GM12878 (cell line): ENCODE measurements at regions not wholly inside any gene's neighbourhood (a gene's known extent, or its start where the extent isn't known, plus 50 kb on each side); places are given as distances from the start of the nearest gene placed in this dataset.

ENCODE experiments used
- ATAC-seq: fragments of 200-7000 bp; cut with Tn5 transposase; 3 replicates; pipeline ENCODE4 v1.9.1; 2020; ENCODE audit warnings: mild to moderate bottlenecking, moderate library complexity
- BruUV-seq: library from RNA; stranded (reverse); fragments of 400-500 nt; replicated peaks from 2 replicates; lab custom pipeline; 2021; lab: Mats Ljungman, UMichigan
- CTCF ChIA-PET: fragments of 300-600 bp; sonication (Branson Sonifier 250); formaldehyde crosslinking; extraction: SDS; loops from one replicate; lab custom pipeline; 2021; ENCODE audit warnings: inconsistent platforms; lab: Yijun Ruan, JAX
- POLR2A ChIA-PET: fragments of 350-600 bp; formaldehyde crosslinking; extraction: SDS; loops from one replicate; lab custom pipeline; 2021; ENCODE audit warnings: inconsistent platforms; lab: Charles Lee
- RAD21 ChIA-PET: fragments of 300-600 bp; sonication (Branson Sonifier 250); formaldehyde crosslinking; loops from one replicate; lab custom pipeline; 2023; ENCODE audit warnings: antibody characterized with exemption; ENCODE audit not compliant: unreplicated experiment; lab: Charles Lee
- SMC1A ChIA-PET: fragments of 300-600 bp; sonication (Branson Sonifier 250); formaldehyde crosslinking; loops from one replicate; lab custom pipeline; 2023; ENCODE audit not compliant: unreplicated experiment, uncharacterized antibody; lab: Charles Lee
- DNase-seq: peaks from one replicate; pipeline ENCODE4 v3.0.0-alpha.2; 2011; ENCODE audit warnings: low read depth, low spot score
- FAIRE-seq: peaks from 3 replicates; lab custom pipeline; 2011; peaks lifted over from hg19 to GRCh38; lab: Jason Lieb, UNC
- H2AFZ ChIP-seq: 2 replicates; pipeline ENCODE4 v1.6.0; 2011; ENCODE audit warnings: low read depth, low read length, control low read depth; ENCODE audit not compliant: control insufficient read depth
- H3K27ac ChIP-seq: 2 replicates; pipeline ENCODE4 v1.5.1; 2011; ENCODE audit warnings: control low read depth; ENCODE audit not compliant: control insufficient read depth, insufficient read depth
- H3K27me3 ChIP-seq, 2 experiments: replicated peaks in 1 of 2; 2 replicates each; pipeline versions ENCODE4 v1.6.0 to v1.6.1; 2011; ENCODE audit warnings: low read length in 1 of 2; ENCODE audit not compliant: control insufficient read depth in 2 of 2, insufficient read depth in 2 of 2
- H3K36me3 ChIP-seq, 2 experiments: 2 replicates each; pipeline ENCODE4 v1.5.1; 2011; ENCODE audit warnings: low read length in 1 of 2; ENCODE audit not compliant: control insufficient read depth in 2 of 2, insufficient read depth in 2 of 2
- H3K4me1 ChIP-seq: 2 replicates; pipeline ENCODE4 v1.6.1; 2011; ENCODE audit warnings: mild to moderate bottlenecking, low read length, moderate library complexity, mixed read lengths; ENCODE audit not compliant: control insufficient read depth, insufficient read depth
- H3K4me2 ChIP-seq: 2 replicates; pipeline ENCODE4 v1.6.0; 2011; ENCODE audit warnings: control low read depth; ENCODE audit not compliant: control insufficient read depth, insufficient read depth
- H3K4me3 ChIP-seq: fragments of 200-600 bp; sonication (generic); 2 replicates; pipeline ENCODE4 v1.5.1; 2016
- H3K79me2 ChIP-seq: 2 replicates; pipeline ENCODE4 v1.6.0; 2011; ENCODE audit warnings: low read length; ENCODE audit not compliant: control insufficient read depth, insufficient read depth
- H3K9ac ChIP-seq: 2 replicates; pipeline ENCODE4 v1.8.0; 2011; ENCODE audit warnings: low read length, control low read depth, mixed read lengths; ENCODE audit not compliant: control insufficient read depth, insufficient read depth
- H3K9me3 ChIP-seq: replicated peaks from 3 replicates; pipeline ENCODE4 v1.5.1; 2011; ENCODE audit warnings: mild to moderate bottlenecking, low read length; ENCODE audit not compliant: control insufficient read depth, insufficient read depth
- H4K20me1 ChIP-seq: 2 replicates; pipeline ENCODE4 v1.6.0; 2011; ENCODE audit not compliant: control insufficient read depth, insufficient read depth
- CHD1 ChIP-seq: IDR thresholded peaks from 2 replicates; pipeline ENCODE4 v1.6.1; 2012; ENCODE audit warnings: low read depth, low read length, improper control_type of control experiment
- CREM ChIP-seq: IDR thresholded peaks from 2 replicates; pipeline ENCODE4 v1.6.1; 2014; ENCODE audit warnings: antibody characterized with exemption, low read depth
- EGR1 ChIP-seq, 2 experiments: IDR thresholded peaks; 1 replicate in 1 of 2; 2 replicates in 1 of 2; pipeline ENCODE4 v1.6.1; 2011 to 2012; ENCODE audit warnings: low read depth in 2 of 2, low read length in 2 of 2, borderline replicate concordance in 1 of 2, mild to moderate bottlenecking in 1 of 2, moderate library complexity in 1 of 2
- ETV6 ChIP-seq, 2 experiments: fragments of 450-650 bp in 1 of 2; IDR thresholded peaks in 1 of 2; conservative IDR thresholded peaks in 1 of 2; 2 replicates each; pipeline ENCODE4 v1.6.1; 2014; ENCODE audit warnings: antibody characterized with exemption in 1 of 2, borderline replicate concordance in 1 of 2, low read depth in 1 of 2, mild to moderate bottlenecking in 1 of 2, moderate library complexity in 1 of 2
- FOXM1 ChIP-seq: IDR thresholded peaks from 2 replicates; pipeline ENCODE4 v1.6.1; 2012; ENCODE audit warnings: low read depth, mild to moderate bottlenecking, inconsistent platforms, low read length, moderate library complexity
- KAT2A ChIP-seq: conservative IDR thresholded peaks from 2 replicates; pipeline ENCODE4 v1.6.1; 2011; ENCODE audit warnings: low read depth, low read length; ENCODE audit not compliant: control insufficient read depth
- NR2C1 ChIP-seq: fragments of 450-650 bp; IDR thresholded peaks from 2 replicates; pipeline ENCODE4 v1.6.1; 2017; ENCODE audit warnings: antibody characterized with exemption, mild to moderate bottlenecking, moderate library complexity
- TCF12 ChIP-seq: IDR thresholded peaks from 2 replicates; pipeline ENCODE4 v1.6.1; 2011; ENCODE audit warnings: low read depth, mild to moderate bottlenecking, low read length
- ZZZ3 ChIP-seq: IDR thresholded peaks from 2 replicates; pipeline ENCODE4 v1.6.1; 2011; ENCODE audit warnings: low read depth; ENCODE audit not compliant: control insufficient read depth, insufficient read length
- WGBS: methylation state at CpG from one replicate; pipeline ENCODE4 v1.1.6; 2016; ENCODE audit warnings: low lambda C conversion rate; ENCODE audit not compliant: insufficient replicate concordance, insufficient coverage; ENCODE audit errors: missing lambda C conversion rate; 5-methylcytosine and 5-hydroxymethylcytosine counted together
- in situ Hi-C: fragments of 300-500 bp; cut with MboI; formaldehyde crosslinking; loops from 9 replicates; pipeline ENCODE4 v1.14.3; 2018; ENCODE audit warnings: mixed read lengths
- intact Hi-C: fragments of 100-400 bp; cut with micrococcal nuclease; formaldehyde crosslinking; loops from one replicate; pipeline ENCODE4 v1.14.2; 2022; ENCODE audit not compliant: unreplicated experiment
- TF ChIP-seq, protein P1 (sequence below): fragments of 450-650 bp; IDR thresholded peaks from 2 replicates; pipeline ENCODE4 v1.6.1; 2017; ENCODE audit warnings: mild to moderate bottlenecking, moderate library complexity

DNA sequence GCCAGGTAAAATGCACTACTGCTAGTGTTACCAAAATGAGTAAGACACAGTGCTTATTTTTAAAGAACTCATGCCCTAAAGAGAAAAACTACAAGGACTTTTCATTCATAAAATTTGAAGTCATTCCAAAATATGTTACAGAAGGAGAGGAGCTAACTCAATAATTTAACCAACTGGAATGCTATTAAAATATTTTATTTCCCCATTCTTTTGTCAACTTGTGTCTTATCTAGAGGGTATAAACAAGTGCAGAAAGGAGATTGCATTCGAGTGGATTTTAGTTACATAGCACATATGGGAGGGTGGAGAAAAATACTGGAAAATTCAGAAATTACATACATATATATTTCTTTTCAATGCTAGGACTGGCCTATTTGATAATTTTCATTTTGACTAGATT, 131.0 kb upstream of the IRS2 start:
- Histone ChIP-seq H3K27ac (no peak overlapping the region), H4K20me1 (no peaks in the 10 kb centered on the region), H3K36me3 (no peaks in the 10 kb centered on the region), H3K9me3 (no peaks in the 10 kb centered on the region), H3K79me2 (no peaks in the 10 kb centered on the region), H3K4me3 (no peak overlapping the region), H3K4me1 (no peaks in the 10 kb centered on the region), H3K27me3 (no peaks in the 10 kb centered on the region), H2AFZ (no peak overlapping the region), H3K9ac (no peak overlapping the region), H3K4me2 (no peak overlapping the region)
- TF ChIP-seq ETV6 (conservative IDR thresholded peaks at IDR 0.05 in 1 of 2, IDR thresholded peaks at IDR 0.05 in 1 of 2; ENCODE audit: borderline replicate concordance in 1 of 2, low read depth in 1 of 2) (no peak), ZZZ3 (no peak), TCF12 (no peak), EGR1 (IDR thresholded peaks at IDR 0.05; ENCODE audit: borderline replicate concordance in 1 of 2, low read depth in 2 of 2, low read length in 2 of 2) (no peak), CHD1 (no peak), KAT2A (no peak), FOXM1 (no peak), NR2C1 (no peak), CREM (no peak)
- TF ChIP-seq, protein P1, sequence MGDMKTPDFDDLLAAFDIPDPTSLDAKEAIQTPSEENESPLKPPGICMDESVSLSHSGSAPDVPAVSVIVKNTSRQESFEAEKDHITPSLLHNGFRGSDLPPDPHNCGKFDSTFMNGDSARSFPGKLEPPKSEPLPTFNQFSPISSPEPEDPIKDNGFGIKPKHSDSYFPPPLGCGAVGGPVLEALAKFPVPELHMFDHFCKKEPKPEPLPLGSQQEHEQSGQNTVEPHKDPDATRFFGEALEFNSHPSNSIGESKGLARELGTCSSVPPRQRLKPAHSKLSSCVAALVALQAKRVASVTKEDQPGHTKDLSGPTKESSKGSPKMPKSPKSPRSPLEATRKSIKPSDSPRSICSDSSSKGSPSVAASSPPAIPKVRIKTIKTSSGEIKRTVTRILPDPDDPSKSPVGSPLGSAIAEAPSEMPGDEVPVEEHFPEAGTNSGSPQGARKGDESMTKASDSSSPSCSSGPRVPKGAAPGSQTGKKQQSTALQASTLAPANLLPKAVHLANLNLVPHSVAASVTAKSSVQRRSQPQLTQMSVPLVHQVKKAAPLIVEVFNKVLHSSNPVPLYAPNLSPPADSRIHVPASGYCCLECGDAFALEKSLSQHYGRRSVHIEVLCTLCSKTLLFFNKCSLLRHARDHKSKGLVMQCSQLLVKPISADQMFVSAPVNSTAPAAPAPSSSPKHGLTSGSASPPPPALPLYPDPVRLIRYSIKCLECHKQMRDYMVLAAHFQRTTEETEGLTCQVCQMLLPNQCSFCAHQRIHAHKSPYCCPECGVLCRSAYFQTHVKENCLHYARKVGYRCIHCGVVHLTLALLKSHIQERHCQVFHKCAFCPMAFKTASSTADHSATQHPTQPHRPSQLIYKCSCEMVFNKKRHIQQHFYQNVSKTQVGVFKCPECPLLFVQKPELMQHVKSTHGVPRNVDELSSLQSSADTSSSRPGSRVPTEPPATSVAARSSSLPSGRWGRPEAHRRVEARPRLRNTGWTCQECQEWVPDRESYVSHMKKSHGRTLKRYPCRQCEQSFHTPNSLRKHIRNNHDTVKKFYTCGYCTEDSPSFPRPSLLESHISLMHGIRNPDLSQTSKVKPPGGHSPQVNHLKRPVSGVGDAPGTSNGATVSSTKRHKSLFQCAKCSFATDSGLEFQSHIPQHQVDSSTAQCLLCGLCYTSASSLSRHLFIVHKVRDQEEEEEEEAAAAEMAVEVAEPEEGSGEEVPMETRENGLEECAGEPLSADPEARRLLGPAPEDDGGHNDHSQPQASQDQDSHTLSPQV = no peak
- BruUV-seq = no TSS peak
- intact Hi-C loops (no loop called here), in situ Hi-C loops (no loop called here)
- DNase-seq (no peak), FAIRE-seq (no peak), ATAC-seq (no peak)
- RAD21 ChIA-PET = no interaction called here
- SMC1A ChIA-PET = interaction anchor here (0.6 to 1.3 kb wide), 3 partner anchors 12 to 974 kb away, joined by 3 to 4 read pairs (median 3); no protein-coding TSS in a partner anchor
- POLR2A ChIA-PET = interaction anchor here (0.5 kb wide), 1 partner anchor 60 kb away, joined by 4 read pairs; no protein-coding TSS in a partner anchor
- WGBS = 3% methylated on average over 1 of the region's 1 CpG
- CTCF ChIA-PET = no interaction called here
